ENCODE measurements at regions not wholly inside any gene's neighbourhood (a gene's known extent, or its start where the extent isn't known, plus 50 kb on each side); places are given as distances from the start of the nearest gene placed in this dataset.

- DNase-seq (ENCODE audit: low spot score) (no peak), ATAC-seq (no peak)
Measured at GRCh38 chr5:54721951-54722654, 204.5 kb downstream of the SNX18 start.

- ATAC-seq (no peak), DNase-seq (ENCODE audit: low spot score) (no peak)
Measured at GRCh38 chr5:54721116-54721515, 203.6 kb downstream of the SNX18 start.

GRCh38 chr5:54720341-54720740 lies 202.8 kb downstream of the SNX18 start:
- DNase-seq (ENCODE audit: low spot score) (no peak), ATAC-seq (no peak)

- DNase-seq (ENCODE audit: low spot score) = no peak
- ATAC-seq = no peak
Measured at GRCh38 chr5:54719384-54720283, 202.1 kb downstream of the SNX18 start.

GRCh38 chr5:54718656-54719055 lies 201.1 kb downstream of the SNX18 start:
- ATAC-seq (no peak), DNase-seq (ENCODE audit: low spot score) (no peak)

GRCh38 chr5:54717870-54718269 lies 200.3 kb downstream of the SNX18 start:
- no peak for ATAC-seq
- no peak for DNase-seq (ENCODE audit: low spot score)

GRCh38 chr5:54717459-54717858 lies 199.9 kb downstream of the SNX18 start:
- DNase-seq (ENCODE audit: low spot score) = no peak

GRCh38 chr5:54713923-54714581 lies 196.5 kb downstream of the SNX18 start:
- no peak for DNase-seq (ENCODE audit: low spot score)
- ATAC-seq = no peak

More at GRCh38 chr5:54717459-54717858, 199.9 kb downstream of the SNX18 start:
- no peak for ATAC-seq

- DNase-seq (ENCODE audit: low spot score) (no peak), ATAC-seq (no peak)
Measured at GRCh38 chr5:54709096-54709495, 191.5 kb downstream of the SNX18 start.

- ATAC-seq (no peak), DNase-seq (ENCODE audit: low spot score) (no peak)
Measured at GRCh38 chr5:54707841-54708240, 190.3 kb downstream of the SNX18 start.

GRCh38 chr5:54705994-54706653 lies 188.6 kb downstream of the SNX18 start:
- DNase-seq (ENCODE audit: low spot score) (no peak), ATAC-seq (no peak)

- ATAC-seq = no peak
- DNase-seq (ENCODE audit: low spot score) = no peak
Measured at GRCh38 chr5:54704825-54705224, 187.3 kb downstream of the SNX18 start.

GRCh38 chr5:54704333-54704732 lies 186.8 kb downstream of the SNX18 start:
- ATAC-seq (no peak), DNase-seq (ENCODE audit: low spot score) (no peak)

GRCh38 chr5:54703565-54704255 lies 186.2 kb downstream of the SNX18 start:
- ATAC-seq (peak; percentile 77), DNase-seq (ENCODE audit: low spot score) (no peak)

- DNase-seq (ENCODE audit: low spot score) (no peak), ATAC-seq (peak; percentile 58)
Measured at GRCh38 chr5:54703133-54703532, 185.6 kb downstream of the SNX18 start.

- DNase-seq (ENCODE audit: low spot score) = no peak
- peak; percentile 63 for ATAC-seq
Measured at GRCh38 chr5:54702470-54702869, 184.9 kb downstream of the SNX18 start.

- no peak for ATAC-seq
- DNase-seq (ENCODE audit: low spot score) = no peak
Measured at GRCh38 chr5:54700986-54701578, 183.5 kb downstream of the SNX18 start.

- no peak for DNase-seq (ENCODE audit: low spot score)
- peak; percentile 44 for ATAC-seq
Measured at GRCh38 chr5:54696931-54697330, 179.4 kb downstream of the SNX18 start.

GRCh38 chr5:54696346-54696745 lies 178.8 kb downstream of the SNX18 start:
- no peak for ATAC-seq

More at GRCh38 chr5:54696346-54696745, 178.8 kb downstream of the SNX18 start:
- no peak for DNase-seq (ENCODE audit: low spot score)
